ENCODE measurements at regions not wholly inside any gene's neighbourhood (a gene's known extent, or its start where the extent isn't known, plus 50 kb on each side); places are given as distances from the start of the nearest gene placed in this dataset.
"Not testable (repeated sequence)": the region's sequence is repeated elsewhere in the genome, so short reads cannot be mapped to it uniquely, and the experiment has no call there.

DNA sequence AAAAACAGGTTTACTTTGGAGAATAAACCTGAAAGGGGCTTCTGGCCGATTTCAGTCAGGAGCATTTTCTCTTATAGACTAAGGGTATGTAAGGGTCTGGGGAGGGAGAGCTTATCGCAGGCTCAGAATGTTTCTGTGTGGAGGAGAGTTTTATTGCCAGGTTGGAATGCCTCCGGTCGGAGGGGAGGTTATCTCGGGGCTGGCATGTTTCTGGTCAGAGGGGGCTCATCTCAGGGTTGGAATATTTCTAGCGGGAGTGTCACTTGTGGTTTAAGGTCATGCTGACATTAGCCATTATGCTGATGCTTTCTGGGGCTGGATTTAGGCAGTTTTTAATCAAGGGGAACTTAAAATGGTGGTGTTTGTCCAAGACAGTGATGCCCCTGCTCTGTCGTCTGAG is 333.6 kb downstream of the METTL4 start:
- ATAC-seq: no peak
- TF ChIP-seq ARNTL (CRISPR knock-in tag; IDR thresholded peaks at IDR 0.05; ENCODE audit: borderline replicate concordance, low read depth) (no peak), TCF4 (CRISPR knock-in tag; IDR thresholded peaks at IDR 0.05; ENCODE audit: borderline replicate concordance) (no peak), PPARA (CRISPR knock-in tag; IDR thresholded peaks at IDR 0.05; ENCODE audit: borderline replicate concordance) (no peak), GLIS3 (CRISPR knock-in tag; IDR thresholded peaks at IDR 0.05) (no peak), TOX (CRISPR knock-in tag; IDR thresholded peaks at IDR 0.05; ENCODE audit: borderline replicate concordance) (no peak), ZC3H10 (CRISPR knock-in tag; IDR thresholded peaks at IDR 0.05) (no peak)

DNA sequence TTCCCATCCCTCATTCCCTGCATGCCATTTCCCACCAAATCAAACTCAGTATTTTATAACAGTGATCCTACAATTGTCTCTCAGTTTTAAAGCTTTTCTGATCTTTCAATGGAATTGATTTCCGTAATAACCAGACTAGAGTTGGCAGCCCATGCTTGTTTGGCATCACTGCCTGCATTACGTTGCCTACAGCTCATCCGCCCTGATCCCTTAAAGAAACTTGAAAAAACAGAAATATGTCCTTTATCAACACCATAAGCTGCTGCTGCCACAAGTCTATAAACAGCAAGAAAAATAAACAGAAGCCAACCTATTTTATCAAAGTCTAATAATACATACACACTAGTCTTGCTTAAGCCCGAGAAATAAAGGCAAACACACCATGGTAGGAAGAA is 331.0 kb downstream of the METTL4 start:
- no peak for ATAC-seq
- TF ChIP-seq, protein P1, sequence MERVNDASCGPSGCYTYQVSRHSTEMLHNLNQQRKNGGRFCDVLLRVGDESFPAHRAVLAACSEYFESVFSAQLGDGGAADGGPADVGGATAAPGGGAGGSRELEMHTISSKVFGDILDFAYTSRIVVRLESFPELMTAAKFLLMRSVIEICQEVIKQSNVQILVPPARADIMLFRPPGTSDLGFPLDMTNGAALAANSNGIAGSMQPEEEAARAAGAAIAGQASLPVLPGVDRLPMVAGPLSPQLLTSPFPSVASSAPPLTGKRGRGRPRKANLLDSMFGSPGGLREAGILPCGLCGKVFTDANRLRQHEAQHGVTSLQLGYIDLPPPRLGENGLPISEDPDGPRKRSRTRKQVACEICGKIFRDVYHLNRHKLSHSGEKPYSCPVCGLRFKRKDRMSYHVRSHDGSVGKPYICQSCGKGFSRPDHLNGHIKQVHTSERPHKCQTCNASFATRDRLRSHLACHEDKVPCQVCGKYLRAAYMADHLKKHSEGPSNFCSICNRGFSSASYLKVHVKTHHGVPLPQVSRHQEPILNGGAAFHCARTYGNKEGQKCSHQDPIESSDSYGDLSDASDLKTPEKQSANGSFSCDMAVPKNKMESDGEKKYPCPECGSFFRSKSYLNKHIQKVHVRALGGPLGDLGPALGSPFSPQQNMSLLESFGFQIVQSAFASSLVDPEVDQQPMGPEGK (CRISPR knock-in tag; IDR thresholded peaks at IDR 0.05; ENCODE audit: borderline replicate concordance): no peak
- TF ChIP-seq ZNF8 (CRISPR knock-in tag; IDR thresholded peaks at IDR 0.05) (no peak), PPARA (CRISPR knock-in tag; IDR thresholded peaks at IDR 0.05; ENCODE audit: borderline replicate concordance) (no peak), TOX (CRISPR knock-in tag; IDR thresholded peaks at IDR 0.05; ENCODE audit: borderline replicate concordance) (no peak)
- TF ChIP-seq, protein P2, sequence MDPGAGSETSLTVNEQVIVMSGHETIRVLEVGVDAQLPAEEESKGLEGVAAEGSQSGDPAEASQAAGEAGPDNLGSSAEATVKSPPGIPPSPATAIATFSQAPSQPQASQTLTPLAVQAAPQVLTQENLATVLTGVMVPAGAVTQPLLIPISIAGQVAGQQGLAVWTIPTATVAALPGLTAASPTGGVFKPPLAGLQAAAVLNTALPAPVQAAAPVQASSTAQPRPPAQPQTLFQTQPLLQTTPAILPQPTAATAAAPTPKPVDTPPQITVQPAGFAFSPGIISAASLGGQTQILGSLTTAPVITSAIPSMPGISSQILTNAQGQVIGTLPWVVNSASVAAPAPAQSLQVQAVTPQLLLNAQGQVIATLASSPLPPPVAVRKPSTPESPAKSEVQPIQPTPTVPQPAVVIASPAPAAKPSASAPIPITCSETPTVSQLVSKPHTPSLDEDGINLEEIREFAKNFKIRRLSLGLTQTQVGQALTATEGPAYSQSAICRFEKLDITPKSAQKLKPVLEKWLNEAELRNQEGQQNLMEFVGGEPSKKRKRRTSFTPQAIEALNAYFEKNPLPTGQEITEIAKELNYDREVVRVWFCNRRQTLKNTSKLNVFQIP (CRISPR knock-in tag; IDR thresholded peaks at IDR 0.05; ENCODE audit: borderline replicate concordance, low read depth): no peak
- TF ChIP-seq, protein P3, sequence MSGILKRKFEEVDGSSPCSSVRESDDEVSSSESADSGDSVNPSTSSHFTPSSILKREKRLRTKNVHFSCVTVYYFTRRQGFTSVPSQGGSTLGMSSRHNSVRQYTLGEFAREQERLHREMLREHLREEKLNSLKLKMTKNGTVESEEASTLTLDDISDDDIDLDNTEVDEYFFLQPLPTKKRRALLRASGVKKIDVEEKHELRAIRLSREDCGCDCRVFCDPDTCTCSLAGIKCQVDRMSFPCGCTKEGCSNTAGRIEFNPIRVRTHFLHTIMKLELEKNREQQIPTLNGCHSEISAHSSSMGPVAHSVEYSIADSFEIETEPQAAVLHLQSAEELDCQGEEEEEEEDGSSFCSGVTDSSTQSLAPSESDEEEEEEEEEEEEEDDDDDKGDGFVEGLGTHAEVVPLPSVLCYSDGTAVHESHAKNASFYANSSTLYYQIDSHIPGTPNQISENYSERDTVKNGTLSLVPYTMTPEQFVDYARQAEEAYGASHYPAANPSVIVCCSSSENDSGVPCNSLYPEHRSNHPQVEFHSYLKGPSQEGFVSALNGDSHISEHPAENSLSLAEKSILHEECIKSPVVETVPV (CRISPR knock-in tag; IDR thresholded peaks at IDR 0.05): no peak

DNA sequence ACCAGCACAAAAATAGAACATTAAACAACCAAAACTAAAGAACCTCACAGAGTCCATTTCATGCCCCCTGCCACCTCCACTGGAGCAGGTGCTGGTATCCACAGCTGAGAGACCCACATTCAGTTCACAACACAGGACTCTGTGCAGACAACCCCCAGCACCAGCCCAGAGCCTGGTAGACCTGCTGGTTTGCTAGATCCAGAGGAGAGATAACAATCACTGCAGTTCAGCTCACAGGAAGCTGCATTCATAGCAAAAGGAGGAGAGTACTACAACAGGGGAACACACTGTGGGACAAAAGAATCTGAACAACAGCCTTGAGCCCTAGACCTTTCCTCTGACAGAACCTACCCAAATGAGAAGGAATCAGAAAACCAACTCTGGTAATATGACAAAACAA is 326.7 kb downstream of the METTL4 start:
- ATAC-seq: no peak
- TF ChIP-seq, protein P4, sequence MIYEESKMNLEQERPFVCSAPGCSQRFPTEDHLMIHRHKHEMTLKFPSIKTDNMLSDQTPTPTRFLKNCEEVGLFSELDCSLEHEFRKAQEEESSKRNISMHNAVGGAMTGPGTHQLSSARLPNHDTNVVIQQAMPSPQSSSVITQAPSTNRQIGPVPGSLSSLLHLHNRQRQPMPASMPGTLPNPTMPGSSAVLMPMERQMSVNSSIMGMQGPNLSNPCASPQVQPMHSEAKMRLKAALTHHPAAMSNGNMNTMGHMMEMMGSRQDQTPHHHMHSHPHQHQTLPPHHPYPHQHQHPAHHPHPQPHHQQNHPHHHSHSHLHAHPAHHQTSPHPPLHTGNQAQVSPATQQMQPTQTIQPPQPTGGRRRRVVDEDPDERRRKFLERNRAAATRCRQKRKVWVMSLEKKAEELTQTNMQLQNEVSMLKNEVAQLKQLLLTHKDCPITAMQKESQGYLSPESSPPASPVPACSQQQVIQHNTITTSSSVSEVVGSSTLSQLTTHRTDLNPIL (CRISPR knock-in tag; IDR thresholded peaks at IDR 0.05; ENCODE audit: low read depth): no peak
- TF ChIP-seq RARB (CRISPR knock-in tag; IDR thresholded peaks at IDR 0.05) (no peak), ESRRG (CRISPR knock-in tag; IDR thresholded peaks at IDR 0.05) (no peak), BACH2 (CRISPR knock-in tag; IDR thresholded peaks at IDR 0.05; ENCODE audit: borderline replicate concordance) (no peak), ZNF70 (CRISPR knock-in tag; IDR thresholded peaks at IDR 0.05) (no peak), CSDC2 (CRISPR knock-in tag; IDR thresholded peaks at IDR 0.05) (no peak), ZNF8 (CRISPR knock-in tag; IDR thresholded peaks at IDR 0.05) (no peak), SNAI2 (CRISPR knock-in tag; IDR thresholded peaks at IDR 0.05) (no peak)
- TF ChIP-seq, protein P2 (CRISPR knock-in tag; IDR thresholded peaks at IDR 0.05; ENCODE audit: borderline replicate concordance, low read depth): no peak

DNA sequence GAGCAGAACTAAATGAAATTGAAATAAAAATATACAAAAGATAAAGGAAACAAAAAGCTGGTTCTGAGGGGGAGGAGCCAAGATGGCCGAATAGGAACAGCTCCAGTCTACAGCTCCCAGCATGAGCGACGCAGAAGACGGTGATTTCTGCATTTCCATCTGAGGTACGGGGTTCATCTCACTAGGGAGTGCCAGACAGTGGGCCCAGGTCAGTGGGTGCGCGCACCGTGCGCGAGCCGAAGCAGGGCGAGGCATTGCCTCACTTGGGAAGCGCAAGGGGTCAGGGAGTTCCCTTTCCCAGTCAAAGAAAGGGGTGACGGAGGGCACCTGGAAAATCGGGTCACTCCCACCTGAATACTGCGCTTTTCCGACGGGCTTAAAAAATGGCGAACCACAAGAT is 324.2 kb downstream of the METTL4 start:
- ATAC-seq: not testable (repeated sequence)

DNA sequence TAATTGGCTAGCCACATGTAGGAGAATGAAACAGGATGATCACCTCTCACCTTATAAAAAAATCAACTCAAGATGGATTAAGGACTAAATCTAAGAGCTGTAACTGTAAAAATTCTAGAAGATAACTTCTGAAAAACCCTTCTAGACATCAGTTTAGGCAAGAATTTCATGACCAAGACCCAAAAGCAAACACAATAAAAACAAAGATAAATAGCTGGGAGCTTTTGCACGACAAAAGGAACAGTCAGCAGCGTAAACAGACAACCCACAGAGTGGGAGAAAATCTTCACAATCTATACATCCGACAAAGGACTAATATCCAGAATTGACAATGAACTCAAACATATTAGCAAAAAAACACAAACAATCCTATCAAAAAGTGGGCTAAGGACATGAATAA is 316.3 kb downstream of the METTL4 start:
- ATAC-seq: no peak
- TF ChIP-seq TOX (CRISPR knock-in tag; IDR thresholded peaks at IDR 0.05; ENCODE audit: borderline replicate concordance): no peak
- TF ChIP-seq ZC3H10 (CRISPR knock-in tag; IDR thresholded peaks at IDR 0.05): no peak
- TF ChIP-seq, protein P1 (CRISPR knock-in tag; IDR thresholded peaks at IDR 0.05; ENCODE audit: borderline replicate concordance): no peak
- TF ChIP-seq CSDC2 (CRISPR knock-in tag; IDR thresholded peaks at IDR 0.05): no peak
- no peak for TF ChIP-seq GLIS3 (CRISPR knock-in tag; IDR thresholded peaks at IDR 0.05)
- no peak for TF ChIP-seq BACH2 (CRISPR knock-in tag; IDR thresholded peaks at IDR 0.05; ENCODE audit: borderline replicate concordance)
- no peak for TF ChIP-seq ZNF70 (CRISPR knock-in tag; IDR thresholded peaks at IDR 0.05)
- TF ChIP-seq, protein P5, sequence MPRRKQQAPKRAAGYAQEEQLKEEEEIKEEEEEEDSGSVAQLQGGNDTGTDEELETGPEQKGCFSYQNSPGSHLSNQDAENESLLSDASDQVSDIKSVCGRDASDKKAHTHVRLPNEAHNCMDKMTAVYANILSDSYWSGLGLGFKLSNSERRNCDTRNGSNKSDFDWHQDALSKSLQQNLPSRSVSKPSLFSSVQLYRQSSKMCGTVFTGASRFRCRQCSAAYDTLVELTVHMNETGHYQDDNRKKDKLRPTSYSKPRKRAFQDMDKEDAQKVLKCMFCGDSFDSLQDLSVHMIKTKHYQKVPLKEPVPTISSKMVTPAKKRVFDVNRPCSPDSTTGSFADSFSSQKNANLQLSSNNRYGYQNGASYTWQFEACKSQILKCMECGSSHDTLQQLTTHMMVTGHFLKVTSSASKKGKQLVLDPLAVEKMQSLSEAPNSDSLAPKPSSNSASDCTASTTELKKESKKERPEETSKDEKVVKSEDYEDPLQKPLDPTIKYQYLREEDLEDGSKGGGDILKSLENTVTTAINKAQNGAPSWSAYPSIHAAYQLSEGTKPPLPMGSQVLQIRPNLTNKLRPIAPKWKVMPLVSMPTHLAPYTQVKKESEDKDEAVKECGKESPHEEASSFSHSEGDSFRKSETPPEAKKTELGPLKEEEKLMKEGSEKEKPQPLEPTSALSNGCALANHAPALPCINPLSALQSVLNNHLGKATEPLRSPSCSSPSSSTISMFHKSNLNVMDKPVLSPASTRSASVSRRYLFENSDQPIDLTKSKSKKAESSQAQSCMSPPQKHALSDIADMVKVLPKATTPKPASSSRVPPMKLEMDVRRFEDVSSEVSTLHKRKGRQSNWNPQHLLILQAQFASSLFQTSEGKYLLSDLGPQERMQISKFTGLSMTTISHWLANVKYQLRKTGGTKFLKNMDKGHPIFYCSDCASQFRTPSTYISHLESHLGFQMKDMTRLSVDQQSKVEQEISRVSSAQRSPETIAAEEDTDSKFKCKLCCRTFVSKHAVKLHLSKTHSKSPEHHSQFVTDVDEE (CRISPR knock-in tag; IDR thresholded peaks at IDR 0.05): no peak
- TF ChIP-seq ISL1 (CRISPR knock-in tag; IDR thresholded peaks at IDR 0.05): no peak
- TF ChIP-seq, protein P4 (CRISPR knock-in tag; IDR thresholded peaks at IDR 0.05; ENCODE audit: low read depth): no peak

All from SK-N-SH treated with all-trans-retinoic acid at 6 μM for 48 hours (cell line).